ENCODE measurements at regions not wholly inside any gene's neighbourhood (a gene's known extent, or its start where the extent isn't known, plus 50 kb on each side); places are given as distances from the start of the nearest gene placed in this dataset.

- Histone ChIP-seq H3K18ac (ENCODE audit: insufficient read length, low read depth, low read length) (no peak overlapping the region), H3K9ac (ENCODE audit: extremely low read depth, insufficient read length, low read length) (no peak overlapping the region), H3T11ph (ENCODE audit: low read length) (no peak overlapping the region), H2BK15ac (ENCODE audit: low read depth, low read length) (no peak overlapping the region), H3K4ac (ENCODE audit: low read depth, low read length) (no peak overlapping the region), H4K20me1 (ENCODE audit: control insufficient read depth, insufficient read depth, insufficient read length) (no peaks in the 10 kb centered on the region), H2AK5ac (ENCODE audit: insufficient read length, low read length) (no peak overlapping the region), H2BK20ac (ENCODE audit: low read depth, low read length, poor library complexity, severe bottlenecking) (no peak overlapping the region), H3K4me2 (ENCODE audit: insufficient read depth, insufficient read length, low read length) (no peak overlapping the region), H2AFZ (ENCODE audit: low read length) (no peak overlapping the region), H3K79me1 (ENCODE audit: insufficient read depth, low read depth, low read length, poor library complexity, severe bottlenecking) (no peaks in the 10 kb centered on the region), H4K91ac (ENCODE audit: insufficient read length, low read depth, low read length) (no peak overlapping the region), H2BK120ac (ENCODE audit: low read depth, low read length, poor library complexity, severe bottlenecking) (no peak overlapping the region), H3K23ac (ENCODE audit: insufficient read length, low read depth, low read length) (no peak overlapping the region), H3K4me1 (ENCODE audit: insufficient read depth, low read length) (peaks cover 4% of the 10 kb centered on the region; the same call in 1 of the 2 replicates), H2BK5ac (ENCODE audit: insufficient read length, low read length) (no peak overlapping the region), H3K9me3 (ENCODE audit: control insufficient read depth, low read depth, low read length) (no peaks in the 10 kb centered on the region), H4K8ac (replicated peaks; ENCODE audit: insufficient read length, low read depth, low read length) (no peak overlapping the region), H3K14ac (ENCODE audit: insufficient read depth, low read length) (no peak overlapping the region), H3K56ac (ENCODE audit: insufficient read length, low read depth, low read length) (no peak overlapping the region), H3K27ac (ENCODE audit: insufficient read length, low read depth, low read length) (no peak overlapping the region), H3K23me2 (ENCODE audit: insufficient read length, low read depth, low read length, poor library complexity, severe bottlenecking) (no peaks in the 10 kb centered on the region), H3K27me3 (ENCODE audit: insufficient read depth, low read length) (no peaks in the 10 kb centered on the region), H4K5ac (ENCODE audit: insufficient read length, low read depth, low read length) (no peak overlapping the region), H3K79me2 (ENCODE audit: insufficient read depth, low read length) (no peaks in the 10 kb centered on the region), H2BK12ac (ENCODE audit: insufficient read length, low read depth, low read length) (no peak overlapping the region)
- H3K4me3 Mint-ChIP-seq, result no peak overlapping the region
- no peak for DNase-seq
- H3K27me3 Mint-ChIP-seq (ENCODE audit: low read depth), result peaks cover 2% of the 10 kb centered on the region; the same call in 1 of the 2 replicates
- peaks cover 25 to 26% of the 10 kb centered on the region in 2 experiments for H3K4me1 Mint-ChIP-seq
- TF ChIP-seq, protein P1, sequence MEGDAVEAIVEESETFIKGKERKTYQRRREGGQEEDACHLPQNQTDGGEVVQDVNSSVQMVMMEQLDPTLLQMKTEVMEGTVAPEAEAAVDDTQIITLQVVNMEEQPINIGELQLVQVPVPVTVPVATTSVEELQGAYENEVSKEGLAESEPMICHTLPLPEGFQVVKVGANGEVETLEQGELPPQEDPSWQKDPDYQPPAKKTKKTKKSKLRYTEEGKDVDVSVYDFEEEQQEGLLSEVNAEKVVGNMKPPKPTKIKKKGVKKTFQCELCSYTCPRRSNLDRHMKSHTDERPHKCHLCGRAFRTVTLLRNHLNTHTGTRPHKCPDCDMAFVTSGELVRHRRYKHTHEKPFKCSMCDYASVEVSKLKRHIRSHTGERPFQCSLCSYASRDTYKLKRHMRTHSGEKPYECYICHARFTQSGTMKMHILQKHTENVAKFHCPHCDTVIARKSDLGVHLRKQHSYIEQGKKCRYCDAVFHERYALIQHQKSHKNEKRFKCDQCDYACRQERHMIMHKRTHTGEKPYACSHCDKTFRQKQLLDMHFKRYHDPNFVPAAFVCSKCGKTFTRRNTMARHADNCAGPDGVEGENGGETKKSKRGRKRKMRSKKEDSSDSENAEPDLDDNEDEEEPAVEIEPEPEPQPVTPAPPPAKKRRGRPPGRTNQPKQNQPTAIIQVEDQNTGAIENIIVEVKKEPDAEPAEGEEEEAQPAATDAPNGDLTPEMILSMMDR (conservative IDR thresholded peaks at IDR 0.05), result no peak
- H3K36me3 Mint-ChIP-seq (ENCODE audit: insufficient read depth in 1 of 3, low read depth in 3 of 3), result 0 out of 7 replicates have a peak, but pooled peaks cover 0 to 4% (median 0%) of the 10 kb centered on the region in 3 experiments
- H3K27ac Mint-ChIP-seq, result no peak overlapping the region
- no peaks in the 10 kb centered on the region for H3K9me3 Mint-ChIP-seq
- WGBS (ENCODE audit: extremely low coverage, insufficient read length, low lambda C conversion rate), result no CpG with 5 or more reads among the region's 2 CpGs
These were observed 141.5 kb upstream of the PRNP start for GRCh38 chr20:4544765-4545164.

All from H9 (cell line).